Gastroesophageal sphincter (tissue), 4 donors: ENCODE measurements at regions not wholly inside any gene's neighbourhood (a gene's known extent, or its start where the extent isn't known, plus 50 kb on each side); places are given as distances from the start of the nearest gene placed in this dataset.
"Not testable (repeated sequence)": the region's sequence is repeated elsewhere in the genome, so short reads cannot be mapped to it uniquely, and the experiment has no call there.

ENCODE experiments used
- ATAC-seq: fragments of 150-250 bp; one replicate; pipeline ENCODE4 v1.9.1; 2016; ENCODE audit warnings: mild to moderate bottlenecking, moderate library complexity
- H3K27ac ChIP-seq, 4 donors: fragments of 200-600 bp; sonication (generic) in 3 of 4; 1 replicate in 3 of 4; 2 replicates in 1 of 4; pipeline ENCODE4 v1.5.1; 2016 to 2019
- H3K27me3 ChIP-seq: fragments of 200-600 bp; sonication (generic); one replicate; pipeline ENCODE4 v1.5.1; 2019
- H3K36me3 ChIP-seq, 2 donors: fragments of 200-600 bp; sonication (generic); one replicate each; pipeline ENCODE4 v1.5.1; 2019; ENCODE audit warnings: control low read depth in 1 of 2
- H3K4me1 ChIP-seq, 3 donors: fragments of 200-600 bp; sonication (generic); 1 replicate in 2 of 3; 2 replicates in 1 of 3; pipeline ENCODE4 v1.5.1; 2016 to 2019; ENCODE audit warnings: control low read depth in 2 of 3
- H3K4me3 ChIP-seq, 2 donors: fragments of 200-600 bp; sonication (generic); one replicate each; pipeline ENCODE4 v1.5.1; 2019; ENCODE audit warnings: mild to moderate bottlenecking in 1 of 2, moderate library complexity in 1 of 2
- H3K9me3 ChIP-seq, 3 donors: fragments of 200-600 bp; sonication (generic); one replicate each; pipeline ENCODE4 v1.5.1; 2017 to 2019; ENCODE audit warnings: control low read depth in 2 of 3
- EP300 ChIP-seq: sonication (generic); formaldehyde crosslinking; IDR thresholded peaks from one replicate; pipeline ENCODE4 v1.6.1; 2017; ENCODE audit warnings: antibody characterized with exemption, mild to moderate bottlenecking
- POLR2A ChIP-seq, 2 donors: fragments of 450-650 bp; IDR thresholded peaks; one replicate each; pipeline ENCODE4 v1.6.1; 2017; ENCODE audit warnings: antibody characterized with exemption in 2 of 2, mild to moderate bottlenecking in 2 of 2, moderate library complexity in 1 of 2
- POLR2AphosphoS5 ChIP-seq: sonication (generic); formaldehyde crosslinking; IDR thresholded peaks from one replicate; pipeline ENCODE4 v1.6.1; 2017; ENCODE audit warnings: antibody characterized with exemption
- WGBS, 2 donors: methylation state at CpG; one replicate each; pipeline ENCODE4 v1.1.5; 2018; ENCODE audit warnings: low coverage in 1 of 2; 5-methylcytosine and 5-hydroxymethylcytosine counted together
- TF ChIP-seq, protein P1 (sequence below), 4 experiments: fragments of 200-600 bp in 2 of 4; fragments of 450-650 bp in 2 of 4; sonication (generic) in 1 of 4; IDR thresholded peaks; one replicate each; pipeline ENCODE4 v1.5.1; 2017 to 2019; ENCODE audit warnings: antibody characterized with exemption in 4 of 4, mild to moderate bottlenecking in 2 of 4, moderate library complexity in 2 of 4

- ATAC-seq: no peak
- H3K9me3 ChIP-seq: no peaks in the 10 kb centered on the region
- H3K4me3 ChIP-seq: no peak overlapping the region
- no peaks in the 10 kb centered on the region for H3K27me3 ChIP-seq
- no peak for TF ChIP-seq POLR2AphosphoS5
- TF ChIP-seq POLR2A (IDR thresholded peaks at IDR 0.05): no peak
- no peak for TF ChIP-seq EP300
- TF ChIP-seq, protein P1, sequence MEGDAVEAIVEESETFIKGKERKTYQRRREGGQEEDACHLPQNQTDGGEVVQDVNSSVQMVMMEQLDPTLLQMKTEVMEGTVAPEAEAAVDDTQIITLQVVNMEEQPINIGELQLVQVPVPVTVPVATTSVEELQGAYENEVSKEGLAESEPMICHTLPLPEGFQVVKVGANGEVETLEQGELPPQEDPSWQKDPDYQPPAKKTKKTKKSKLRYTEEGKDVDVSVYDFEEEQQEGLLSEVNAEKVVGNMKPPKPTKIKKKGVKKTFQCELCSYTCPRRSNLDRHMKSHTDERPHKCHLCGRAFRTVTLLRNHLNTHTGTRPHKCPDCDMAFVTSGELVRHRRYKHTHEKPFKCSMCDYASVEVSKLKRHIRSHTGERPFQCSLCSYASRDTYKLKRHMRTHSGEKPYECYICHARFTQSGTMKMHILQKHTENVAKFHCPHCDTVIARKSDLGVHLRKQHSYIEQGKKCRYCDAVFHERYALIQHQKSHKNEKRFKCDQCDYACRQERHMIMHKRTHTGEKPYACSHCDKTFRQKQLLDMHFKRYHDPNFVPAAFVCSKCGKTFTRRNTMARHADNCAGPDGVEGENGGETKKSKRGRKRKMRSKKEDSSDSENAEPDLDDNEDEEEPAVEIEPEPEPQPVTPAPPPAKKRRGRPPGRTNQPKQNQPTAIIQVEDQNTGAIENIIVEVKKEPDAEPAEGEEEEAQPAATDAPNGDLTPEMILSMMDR (IDR thresholded peaks at IDR 0.05): no peak
- H3K36me3 ChIP-seq: no peaks in the 10 kb centered on the region
- H3K27ac ChIP-seq: no peak overlapping the region
- WGBS, 2 donors: 36 to 50% methylated on average over 1 of the region's 1 CpG
- peaks cover 0 to 20% (median 0%) of the 10 kb centered on the region in 3 donors for H3K4me1 ChIP-seq
Measured at GRCh38 chr3:69688400-69688799, 50.9 kb upstream of the MITF start.

DNA sequence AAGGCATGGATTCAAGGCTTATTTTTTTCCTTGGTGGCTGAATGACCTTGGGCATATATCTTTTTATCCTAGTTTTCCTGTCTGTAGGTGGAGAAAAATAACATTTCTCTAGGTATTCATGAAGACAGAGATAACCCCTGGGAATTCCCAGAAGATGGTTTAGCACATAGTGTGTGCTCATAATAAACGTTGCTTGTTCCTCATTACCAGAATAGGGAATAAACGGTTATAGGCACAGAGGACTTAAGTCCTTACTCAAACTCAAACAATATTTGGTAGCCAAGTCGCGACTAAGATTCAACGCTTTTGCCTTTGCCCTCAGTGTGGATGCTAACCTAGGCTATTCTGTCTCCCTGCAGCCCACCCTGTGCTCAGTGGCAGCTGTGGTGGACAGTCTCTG, 51.6 kb upstream of the MITF start:
- H3K27ac ChIP-seq: no peak overlapping the region
- no peak for ATAC-seq

DNA sequence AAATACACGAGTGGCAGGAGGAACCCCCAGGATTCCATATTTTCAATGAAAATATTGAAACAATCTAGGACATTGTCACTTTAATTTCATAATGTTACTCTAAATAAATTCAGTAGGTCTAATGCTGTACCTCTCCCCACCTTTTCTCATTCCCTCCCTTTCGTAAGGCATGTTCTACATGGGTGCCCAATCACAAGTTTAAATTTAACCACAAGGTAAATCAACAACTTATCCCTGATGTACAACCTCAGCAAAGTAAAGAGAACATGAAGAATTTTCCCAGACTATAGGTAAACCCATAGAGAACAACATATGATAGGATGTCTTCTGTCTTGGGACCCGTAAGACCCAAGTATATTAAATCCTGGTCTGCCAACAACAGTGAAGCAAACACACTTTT, 53.2 kb upstream of the MITF start:
- H3K4me1 ChIP-seq: peaks cover 0 to 20% (median 0%) of the 10 kb centered on the region in 3 donors
- no peak for TF ChIP-seq POLR2AphosphoS5
- TF ChIP-seq, protein P1 (IDR thresholded peaks at IDR 0.05): no peak
- H3K4me3 ChIP-seq: no peak overlapping the region
- no peaks in the 10 kb centered on the region for H3K9me3 ChIP-seq
- no peaks in the 10 kb centered on the region for H3K27me3 ChIP-seq
- no peak for ATAC-seq
- peak overlapping the region in 1 of 4 donors; percentile 13 for H3K27ac ChIP-seq
- WGBS, 2 donors: 88 to 95% methylated on average over 3 of the region's 3 CpGs
- no peaks in the 10 kb centered on the region for H3K36me3 ChIP-seq

More for the DNA sequence above, 51.6 kb upstream of the MITF start:
- no peak overlapping the region for H3K4me3 ChIP-seq
- TF ChIP-seq EP300 (no peak), POLR2AphosphoS5 (no peak), POLR2A (IDR thresholded peaks at IDR 0.05) (no peak)
- TF ChIP-seq, protein P1 (IDR thresholded peaks at IDR 0.05): no peak
- H3K36me3 ChIP-seq: no peaks in the 10 kb centered on the region
- no peaks in the 10 kb centered on the region for H3K9me3 ChIP-seq
- H3K27me3 ChIP-seq: no peaks in the 10 kb centered on the region
- peaks cover 0 to 23% (median 0%) of the 10 kb centered on the region in 3 donors for H3K4me1 ChIP-seq
- WGBS, 2 donors: 67 to 88% methylated on average over 1 to 5 of the region's 5 CpGs

GRCh38 chr3:69684309-69684961, 54.8 kb upstream of the MITF start:
- TF ChIP-seq, protein P1 (IDR thresholded peaks at IDR 0.05): no peak
- TF ChIP-seq POLR2AphosphoS5: no peak
- Histone ChIP-seq H3K27me3 (no peaks in the 10 kb centered on the region), H3K4me3 (no peak overlapping the region), H3K27ac (no peak overlapping the region), H3K36me3 (no peaks in the 10 kb centered on the region), H3K9me3 (no peaks in the 10 kb centered on the region), H3K4me1 (peaks cover 0 to 12% (median 0%) of the 10 kb centered on the region in 3 donors)
- WGBS, 2 donors: 70 to 94% methylated on average over 2 of the region's 2 CpGs
- ATAC-seq: no peak

DNA sequence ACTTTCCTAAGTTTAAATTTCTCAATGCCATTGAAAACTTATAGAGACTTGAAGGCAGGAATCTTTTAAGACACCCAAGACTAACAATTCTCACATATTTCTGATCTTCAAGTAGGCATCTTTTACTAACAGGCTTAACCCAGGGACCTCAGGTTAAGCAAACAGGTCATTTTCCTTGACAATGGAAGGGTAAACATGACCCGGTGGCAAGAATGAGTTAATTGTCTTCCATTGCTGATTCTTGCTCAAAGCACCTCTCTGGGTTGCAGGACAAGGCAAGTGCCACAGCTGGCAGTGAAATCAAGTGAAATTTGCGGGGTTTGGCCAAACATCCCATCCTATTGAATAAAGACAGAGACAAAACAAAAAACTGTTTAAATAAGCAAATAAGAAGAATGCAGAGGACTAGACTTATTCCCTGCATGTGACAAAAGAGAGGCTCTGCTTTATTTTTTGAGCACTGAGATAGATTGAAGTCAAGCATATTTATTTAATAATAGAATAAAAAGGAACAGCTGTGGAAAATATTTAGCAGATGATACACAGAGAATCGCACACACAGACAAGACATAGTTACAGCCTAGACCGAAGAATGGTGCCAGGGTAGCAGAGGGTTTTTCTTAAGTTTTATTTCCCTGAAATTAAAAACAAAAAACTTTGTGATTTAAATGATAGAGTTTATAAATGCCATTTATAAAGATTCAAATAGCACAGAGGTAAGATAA, 56.0 kb upstream of the MITF start:
- Histone ChIP-seq H3K4me1 (peaks cover 0 to 12% (median 0%) of the 10 kb centered on the region in 3 donors), H3K9me3 (no peaks in the 10 kb centered on the region), H3K36me3 (no peaks in the 10 kb centered on the region), H3K4me3 (no peak overlapping the region), H3K27ac (no peak overlapping the region), H3K27me3 (no peaks in the 10 kb centered on the region)
- no peak for TF ChIP-seq POLR2A (IDR thresholded peaks at IDR 0.05)
- no peak for TF ChIP-seq POLR2AphosphoS5
- TF ChIP-seq, protein P1 (IDR thresholded peaks at IDR 0.05): no peak
- no peak for TF ChIP-seq EP300
- no peak for ATAC-seq
- WGBS, 2 donors: 27 to 28% methylated on average over 2 to 4 of the region's 4 CpGs

GRCh38 chr3:69677456-69677855, 61.8 kb upstream of the MITF start:
- H3K4me1 ChIP-seq: peaks cover 0 to 12% (median 3%) of the 10 kb centered on the region in 3 donors
- 100% methylated on average over 1 of the region's 30 CpGs; no CpG with 5 or more reads in 1 of the 2 donors for WGBS, 2 donors
- not testable (repeated sequence) for H3K9me3 ChIP-seq, H3K4me3 ChIP-seq, H3K27ac ChIP-seq, ATAC-seq, H3K36me3 ChIP-seq, H3K27me3 ChIP-seq
